ENCODE measurements at regions not wholly inside any gene's neighbourhood (a gene's known extent, or its start where the extent isn't known, plus 50 kb on each side); places are given as distances from the start of the nearest gene placed in this dataset.

- TF ChIP-seq, protein P1, sequence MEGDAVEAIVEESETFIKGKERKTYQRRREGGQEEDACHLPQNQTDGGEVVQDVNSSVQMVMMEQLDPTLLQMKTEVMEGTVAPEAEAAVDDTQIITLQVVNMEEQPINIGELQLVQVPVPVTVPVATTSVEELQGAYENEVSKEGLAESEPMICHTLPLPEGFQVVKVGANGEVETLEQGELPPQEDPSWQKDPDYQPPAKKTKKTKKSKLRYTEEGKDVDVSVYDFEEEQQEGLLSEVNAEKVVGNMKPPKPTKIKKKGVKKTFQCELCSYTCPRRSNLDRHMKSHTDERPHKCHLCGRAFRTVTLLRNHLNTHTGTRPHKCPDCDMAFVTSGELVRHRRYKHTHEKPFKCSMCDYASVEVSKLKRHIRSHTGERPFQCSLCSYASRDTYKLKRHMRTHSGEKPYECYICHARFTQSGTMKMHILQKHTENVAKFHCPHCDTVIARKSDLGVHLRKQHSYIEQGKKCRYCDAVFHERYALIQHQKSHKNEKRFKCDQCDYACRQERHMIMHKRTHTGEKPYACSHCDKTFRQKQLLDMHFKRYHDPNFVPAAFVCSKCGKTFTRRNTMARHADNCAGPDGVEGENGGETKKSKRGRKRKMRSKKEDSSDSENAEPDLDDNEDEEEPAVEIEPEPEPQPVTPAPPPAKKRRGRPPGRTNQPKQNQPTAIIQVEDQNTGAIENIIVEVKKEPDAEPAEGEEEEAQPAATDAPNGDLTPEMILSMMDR (IDR thresholded peaks at IDR 0.05): no peak
These were observed 412.5 kb upstream of the THRB start for GRCh38 chr3:24907106-24907505.

DNA sequence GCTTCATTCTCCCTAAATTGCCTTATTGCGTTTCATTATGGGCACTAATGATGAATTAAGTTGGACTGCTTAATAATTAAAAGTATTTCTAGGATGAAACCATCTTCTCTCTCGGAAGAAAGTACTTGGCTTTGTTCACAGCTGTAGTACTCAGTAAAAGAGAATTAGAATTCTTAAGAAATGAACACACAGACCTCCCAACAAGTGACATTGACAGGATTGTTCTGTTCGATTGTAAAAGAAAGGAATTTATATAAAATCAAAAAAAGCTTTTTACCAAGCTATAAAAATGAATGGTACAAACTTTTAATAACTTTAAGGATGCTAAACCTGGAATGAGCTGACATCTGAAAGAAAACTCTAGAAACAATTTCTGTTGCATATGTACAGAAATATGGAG, 416.4 kb upstream of the THRB start:
- intact Hi-C loops (cut with DNase I, micrococcal nuclease): no loop called here
- ATAC-seq: no peak

More at GRCh38 chr3:24907106-24907505, 412.5 kb upstream of the THRB start:
- intact Hi-C loops (cut with DNase I, micrococcal nuclease): no loop called here
- H3K36me3 ChIP-seq (ENCODE audit: low read depth): no peaks in the 10 kb centered on the region
- no peaks in the 10 kb centered on the region for H3K4me1 ChIP-seq (ENCODE audit: low read depth)
- no peaks in the 10 kb centered on the region for H3K9me3 ChIP-seq
- DNase-seq (no peak), ATAC-seq (no peak)
- no peak overlapping the region for H3K4me3 ChIP-seq

DNA sequence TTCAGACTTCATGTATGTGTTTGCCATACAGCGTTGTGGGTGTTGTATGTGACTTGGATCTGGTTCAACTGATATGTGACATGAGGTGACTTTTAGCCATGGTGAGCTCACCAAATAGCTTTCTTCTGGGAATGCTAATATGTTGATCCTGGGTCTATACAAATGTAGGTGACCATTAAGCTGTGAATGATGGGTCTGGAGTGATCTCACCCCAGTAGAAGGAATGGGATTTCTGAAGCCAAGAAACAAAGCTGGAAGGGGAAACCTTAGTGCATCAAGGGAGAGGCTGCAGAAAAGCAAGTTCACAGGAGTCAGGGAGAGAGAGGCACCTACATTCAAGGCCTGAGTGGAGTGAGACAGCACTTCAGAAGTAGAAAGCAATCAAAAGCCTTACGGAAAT, 421.0 kb upstream of the THRB start:
- Histone ChIP-seq H3K4me1 (ENCODE audit: low read depth) (no peaks in the 10 kb centered on the region), H3K9me3 (no peaks in the 10 kb centered on the region), H3K4me3 (no peak overlapping the region), H3K36me3 (ENCODE audit: low read depth) (no peaks in the 10 kb centered on the region)
- intact Hi-C loops (cut with DNase I, micrococcal nuclease): no loop called here
- no peak for DNase-seq
- TF ChIP-seq, protein P1 (IDR thresholded peaks at IDR 0.05): no peak
- no peak for ATAC-seq

More for the DNA sequence above, 416.4 kb upstream of the THRB start:
- H3K4me3 ChIP-seq: no peak overlapping the region
- H3K4me1 ChIP-seq (ENCODE audit: low read depth): no peaks in the 10 kb centered on the region
- no peak for DNase-seq
- H3K36me3 ChIP-seq (ENCODE audit: low read depth): no peaks in the 10 kb centered on the region
- TF ChIP-seq, protein P1 (IDR thresholded peaks at IDR 0.05): no peak
- no peaks in the 10 kb centered on the region for H3K9me3 ChIP-seq

DNA sequence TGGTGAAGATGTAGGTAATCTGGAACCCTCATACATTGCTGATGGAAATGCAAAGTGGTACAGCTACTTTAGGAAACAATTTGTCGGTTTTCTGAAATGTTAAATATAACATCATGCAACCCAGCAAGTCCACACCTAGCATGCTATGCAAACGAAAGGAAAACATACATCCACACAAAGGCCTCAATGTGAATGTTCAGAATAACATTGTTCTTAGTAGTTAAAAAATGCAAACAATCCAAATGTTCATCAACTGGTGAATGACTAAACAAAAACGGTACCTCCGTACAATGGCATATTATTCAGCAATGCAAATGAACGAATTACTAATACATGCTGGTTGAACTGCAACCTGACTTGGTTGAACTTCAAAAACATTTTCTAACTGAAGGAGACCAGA, 423.3 kb upstream of the THRB start:
- Histone ChIP-seq H3K9me3 (no peaks in the 10 kb centered on the region), H3K4me3 (no peak overlapping the region), H3K4me1 (ENCODE audit: low read depth) (no peaks in the 10 kb centered on the region), H3K36me3 (ENCODE audit: low read depth) (no peaks in the 10 kb centered on the region)
- no peak for ATAC-seq
- intact Hi-C loops (cut with DNase I, micrococcal nuclease): no loop called here
- TF ChIP-seq, protein P1 (IDR thresholded peaks at IDR 0.05): no peak
- no peak for DNase-seq

GRCh38 chr3:24923570-24923969, 428.9 kb upstream of the THRB start:
- intact Hi-C loops (cut with DNase I, micrococcal nuclease): no loop called here
- H3K9me3 ChIP-seq: no peaks in the 10 kb centered on the region
- TF ChIP-seq, protein P1 (IDR thresholded peaks at IDR 0.05): no peak
- DNase-seq (no peak), ATAC-seq (no peak)
- no peaks in the 10 kb centered on the region for H3K4me1 ChIP-seq (ENCODE audit: low read depth)
- H3K36me3 ChIP-seq (ENCODE audit: low read depth): no peaks in the 10 kb centered on the region
- no peak overlapping the region for H3K4me3 ChIP-seq

- no peaks in the 10 kb centered on the region for H3K4me1 ChIP-seq (ENCODE audit: low read depth)
- H3K4me3 ChIP-seq: no peak overlapping the region
- intact Hi-C loops (cut with DNase I, micrococcal nuclease): no loop called here
- ATAC-seq (no peak), DNase-seq (no peak)
- H3K36me3 ChIP-seq (ENCODE audit: low read depth): no peaks in the 10 kb centered on the region
- H3K9me3 ChIP-seq: no peaks in the 10 kb centered on the region
- TF ChIP-seq, protein P1 (IDR thresholded peaks at IDR 0.05): no peak
These were observed 434.9 kb upstream of the THRB start for GRCh38 chr3:24929521-24929920.

Measured in mucosa of descending colon (tissue), 3 donors.